ENCODE measurements at regions not wholly inside any gene's neighbourhood (a gene's known extent, or its start where the extent isn't known, plus 50 kb on each side); places are given as distances from the start of the nearest gene placed in this dataset.

- TF ChIP-seq USF2 (IDR thresholded peaks at IDR 0.05; ENCODE audit: low read length) (no peak; the same call in 1 of the 2 replicates), RFX5 (IDR thresholded peaks at IDR 0.05; ENCODE audit: borderline replicate concordance, low read depth, low read length) (no peak), CTCF (IDR thresholded peaks at IDR 0.05; ENCODE audit: control extremely low read depth in 1 of 3, insufficient read depth in 1 of 3, low read depth in 1 of 3, low read length in 3 of 3) (no peak), SAP30 (IDR thresholded peaks at IDR 0.05; ENCODE audit: insufficient read depth, insufficient replicate concordance, low read length) (no peak), SP2 (IDR thresholded peaks at IDR 0.05; ENCODE audit: low read length) (no peak), TAF1 (IDR thresholded peaks at IDR 0.05; ENCODE audit: low read depth, low read length) (no peak), MAFK (IDR thresholded peaks at IDR 0.05; ENCODE audit: low read depth, low read length) (no peak), FOSL1 (IDR thresholded peaks at IDR 0.05; ENCODE audit: insufficient read depth, low read depth, low read length) (no peak), ATF2 (IDR thresholded peaks at IDR 0.05; ENCODE audit: low read length) (no peak), GTF2F1 (IDR thresholded peaks at IDR 0.05; ENCODE audit: borderline replicate concordance, low read depth, low read length) (no peak), CHD1 (IDR thresholded peaks at IDR 0.05; ENCODE audit: low read depth, low read length) (no peak), EZH2 (IDR thresholded peaks at IDR 0.05; ENCODE audit: low read depth, low read length, severe bottlenecking) (no peak), KDM5A (IDR thresholded peaks at IDR 0.05; ENCODE audit: low read length) (no peak), HDAC6 (IDR thresholded peaks at IDR 0.05; ENCODE audit: low read depth, low read length) (no peak)
Measured at GRCh38 chr10:36647540-36647939, 477.9 kb upstream of the ANKRD30A start.
